ENCODE measurements at regions not wholly inside any gene's neighbourhood (a gene's known extent, or its start where the extent isn't known, plus 50 kb on each side); places are given as distances from the start of the nearest gene placed in this dataset.
"Not testable (repeated sequence)": the region's sequence is repeated elsewhere in the genome, so short reads cannot be mapped to it uniquely, and the experiment has no call there.

DNA sequence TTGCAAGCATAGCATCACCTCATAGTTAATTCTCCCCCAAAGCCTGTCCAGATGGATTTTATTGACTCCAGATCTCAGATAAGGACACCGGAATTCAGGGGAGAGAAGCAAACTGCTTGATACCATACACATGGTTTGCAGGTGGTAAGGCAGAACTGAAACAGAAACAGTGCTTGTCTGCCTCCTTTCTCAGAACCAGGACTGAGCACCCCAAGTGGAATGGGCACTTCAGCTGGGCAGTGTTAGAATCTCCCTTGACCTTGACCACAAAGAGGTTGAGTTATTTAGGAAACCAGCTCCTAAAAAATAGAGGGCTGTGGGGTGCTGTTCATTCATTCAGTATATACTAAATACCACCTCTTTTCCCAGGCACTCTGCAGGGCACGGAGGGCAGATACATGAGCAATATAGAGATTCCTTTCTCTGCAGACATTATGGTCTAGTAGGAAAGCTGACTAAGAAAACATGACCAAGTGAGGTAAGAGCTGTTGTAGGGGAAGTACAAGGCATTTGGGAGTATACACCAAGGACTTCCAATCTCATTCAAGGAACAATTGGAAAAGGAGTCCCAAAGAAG is 185.2 kb downstream of the C1orf94 start:
- DNase-seq (ENCODE audit: low read depth, low spot score) = no peak
- in situ Hi-C loops (cut with HindIII; ENCODE audit: low pct_unique_long_range_greater_than_20kb, low sequenced_read_pairs) = no loop called here

DNA sequence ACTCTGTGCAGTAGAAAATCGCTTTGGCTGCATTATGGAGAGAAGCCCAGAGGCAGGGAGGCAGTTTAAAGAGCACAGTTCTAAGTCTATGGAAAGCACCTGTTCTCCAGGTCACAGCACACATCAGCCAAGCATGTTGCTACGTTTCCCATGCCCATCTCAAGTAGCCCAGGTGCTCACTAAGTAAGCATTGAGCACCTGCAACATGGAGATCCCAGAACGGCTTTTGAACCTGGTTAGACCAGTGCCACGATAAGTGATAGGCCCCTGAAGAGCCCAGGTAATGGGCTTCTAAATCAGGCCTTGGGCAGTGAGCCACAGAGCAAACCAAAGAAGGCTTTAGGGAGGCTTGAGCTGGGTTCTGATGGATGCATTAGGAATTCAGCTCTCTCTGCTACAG is 186.2 kb downstream of the C1orf94 start:
- DNase-seq (ENCODE audit: low read depth, low spot score) = no peak
- in situ Hi-C loops (cut with HindIII; ENCODE audit: low pct_unique_long_range_greater_than_20kb, low sequenced_read_pairs) = no loop called here

DNA sequence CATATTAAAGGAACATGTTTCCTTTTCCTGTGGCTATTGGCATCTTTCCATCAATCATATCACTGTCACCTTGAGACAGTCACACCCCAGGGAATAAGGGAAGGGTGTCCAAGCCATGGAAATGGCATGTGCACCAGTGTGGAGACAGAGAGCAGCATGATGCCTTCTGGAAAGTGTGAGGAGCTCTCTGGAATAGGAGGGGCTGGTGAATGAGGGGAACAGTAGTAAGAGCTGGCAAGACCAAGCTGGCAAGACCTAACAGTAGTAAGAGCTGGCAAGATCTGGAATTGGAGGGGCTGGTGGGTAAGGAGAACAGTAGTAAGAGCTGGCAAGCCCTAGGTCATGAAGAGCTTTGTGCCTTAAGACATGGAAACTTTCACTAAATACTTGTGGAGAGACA is 186.7 kb downstream of the C1orf94 start:
- in situ Hi-C loops (cut with HindIII; ENCODE audit: low pct_unique_long_range_greater_than_20kb, low sequenced_read_pairs) = no loop called here
- no peak for DNase-seq (ENCODE audit: low read depth, low spot score)

DNA sequence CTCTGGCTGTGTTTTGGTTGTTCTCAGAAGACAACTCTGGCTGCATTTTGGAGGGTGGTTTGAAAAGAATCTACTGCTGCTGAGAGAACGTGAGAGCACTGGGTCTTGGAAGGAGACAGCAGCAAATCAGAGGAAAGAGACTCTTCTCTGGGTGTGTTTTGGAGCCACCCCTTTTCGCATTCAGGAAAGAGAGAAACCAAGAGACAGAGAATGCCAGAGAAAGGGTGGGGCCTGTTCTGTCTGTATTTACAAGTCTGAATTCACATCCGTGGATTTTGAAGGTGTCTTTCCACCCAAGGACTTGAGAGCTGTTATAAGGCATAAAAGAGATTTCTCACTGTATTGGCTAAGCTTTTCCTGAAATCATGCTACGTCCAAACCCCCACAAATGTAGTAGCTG is 187.2 kb downstream of the C1orf94 start:
- DNase-seq (ENCODE audit: low read depth, low spot score) = no peak
- in situ Hi-C loops (cut with HindIII; ENCODE audit: low pct_unique_long_range_greater_than_20kb, low sequenced_read_pairs) = no loop called here

DNA sequence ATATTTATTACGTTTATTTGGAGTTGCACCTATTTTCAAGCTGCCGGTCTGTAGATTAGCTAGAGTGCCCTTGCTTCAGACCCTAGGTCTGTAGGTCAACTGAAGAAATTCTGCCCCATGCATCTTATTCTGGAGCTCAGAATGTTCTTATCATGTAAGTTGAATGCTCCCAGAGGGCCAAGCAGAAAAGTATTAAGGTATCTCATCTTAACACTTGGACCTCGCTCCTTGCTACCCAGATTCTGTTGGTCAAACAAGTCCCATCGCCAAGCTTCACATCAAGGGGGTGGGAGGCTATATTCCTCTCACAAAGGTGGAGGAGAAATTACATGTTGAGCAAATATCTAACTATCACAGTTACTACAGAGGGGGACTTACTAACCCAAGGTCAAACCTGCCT is 187.7 kb downstream of the C1orf94 start:
- in situ Hi-C loops (cut with HindIII; ENCODE audit: low pct_unique_long_range_greater_than_20kb, low sequenced_read_pairs) = no loop called here
- no peak for DNase-seq (ENCODE audit: low read depth, low spot score)

DNA sequence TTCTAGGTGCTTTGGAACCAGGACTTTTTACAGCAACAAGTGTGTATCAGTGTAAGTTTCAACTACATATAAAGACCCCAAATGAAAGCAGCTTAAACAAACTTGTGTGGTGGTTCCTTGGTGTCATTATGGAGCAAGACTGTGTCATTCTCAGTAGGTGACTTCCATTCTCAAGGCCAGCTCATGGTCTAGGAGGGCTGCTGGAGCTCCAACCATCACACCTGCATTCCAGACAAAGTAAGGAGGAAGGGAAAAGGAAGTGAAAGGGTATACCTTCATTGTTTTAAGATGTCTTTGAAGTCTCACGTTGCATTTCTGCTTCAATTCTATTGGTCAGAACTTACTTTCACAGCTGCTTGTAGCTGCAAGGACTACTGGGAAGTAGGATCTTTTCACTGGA is 188.6 kb downstream of the C1orf94 start:
- no peak for DNase-seq (ENCODE audit: low read depth, low spot score)
- in situ Hi-C loops (cut with HindIII; ENCODE audit: low pct_unique_long_range_greater_than_20kb, low sequenced_read_pairs) = no loop called here

DNA sequence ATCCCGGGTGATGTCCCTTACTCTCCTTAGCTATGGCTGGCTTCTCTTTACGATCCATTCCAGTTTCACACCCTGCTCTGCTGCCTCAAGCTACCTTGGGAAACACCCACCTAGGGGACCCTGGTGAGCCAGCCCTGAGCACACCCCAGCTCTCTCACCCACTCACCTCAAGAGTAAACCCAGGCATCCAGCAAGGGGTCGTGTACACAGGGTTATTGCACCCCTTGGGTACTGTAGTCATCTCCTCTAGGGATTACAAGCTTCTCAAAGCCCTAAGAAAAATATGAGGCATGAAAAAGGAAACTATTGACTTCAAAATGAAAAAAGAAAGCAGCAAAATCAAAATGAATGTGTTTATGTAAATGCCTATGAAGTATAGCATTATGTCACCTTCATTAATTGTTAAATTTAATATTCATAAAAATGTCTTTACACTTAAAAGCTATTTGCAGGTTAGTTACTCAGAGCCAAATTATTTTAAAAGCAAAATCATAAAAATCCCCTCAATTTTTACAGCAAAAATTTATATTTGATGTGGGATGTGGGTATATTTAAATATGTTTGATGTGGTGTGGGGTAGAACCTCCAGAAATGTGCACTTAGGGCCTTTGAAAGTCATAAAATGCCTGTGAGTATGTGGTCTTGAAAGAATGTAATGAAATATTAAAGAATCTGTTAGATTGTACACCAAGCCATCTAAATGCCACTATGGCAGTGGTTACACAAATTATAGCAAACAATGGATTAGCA is 190.3 kb downstream of the C1orf94 start:
- in situ Hi-C loops (cut with HindIII; ENCODE audit: low pct_unique_long_range_greater_than_20kb, low sequenced_read_pairs) = no loop called here
- no peak for DNase-seq (ENCODE audit: low read depth, low spot score)

DNA sequence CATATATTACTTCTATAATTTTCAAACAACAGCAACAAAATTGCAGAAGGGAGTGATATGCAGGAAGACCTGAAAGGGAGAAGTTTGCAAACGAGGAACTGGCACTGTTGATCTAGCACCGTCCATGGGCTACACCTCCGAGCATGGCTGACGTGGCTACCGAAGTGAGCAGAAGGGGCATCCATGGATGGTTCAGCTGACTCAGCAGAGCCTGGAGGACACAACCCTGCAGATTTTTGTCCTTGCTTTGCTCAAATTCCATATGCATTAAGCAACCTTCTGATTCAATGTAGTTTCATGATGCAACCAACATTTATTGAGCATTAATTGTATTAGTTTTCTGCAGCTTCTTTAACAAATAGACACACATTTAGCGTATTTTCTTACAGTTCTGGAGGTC is 191.2 kb downstream of the C1orf94 start:
- in situ Hi-C loops (cut with HindIII; ENCODE audit: low pct_unique_long_range_greater_than_20kb, low sequenced_read_pairs) = no loop called here
- no peak for DNase-seq (ENCODE audit: low read depth, low spot score)

DNA sequence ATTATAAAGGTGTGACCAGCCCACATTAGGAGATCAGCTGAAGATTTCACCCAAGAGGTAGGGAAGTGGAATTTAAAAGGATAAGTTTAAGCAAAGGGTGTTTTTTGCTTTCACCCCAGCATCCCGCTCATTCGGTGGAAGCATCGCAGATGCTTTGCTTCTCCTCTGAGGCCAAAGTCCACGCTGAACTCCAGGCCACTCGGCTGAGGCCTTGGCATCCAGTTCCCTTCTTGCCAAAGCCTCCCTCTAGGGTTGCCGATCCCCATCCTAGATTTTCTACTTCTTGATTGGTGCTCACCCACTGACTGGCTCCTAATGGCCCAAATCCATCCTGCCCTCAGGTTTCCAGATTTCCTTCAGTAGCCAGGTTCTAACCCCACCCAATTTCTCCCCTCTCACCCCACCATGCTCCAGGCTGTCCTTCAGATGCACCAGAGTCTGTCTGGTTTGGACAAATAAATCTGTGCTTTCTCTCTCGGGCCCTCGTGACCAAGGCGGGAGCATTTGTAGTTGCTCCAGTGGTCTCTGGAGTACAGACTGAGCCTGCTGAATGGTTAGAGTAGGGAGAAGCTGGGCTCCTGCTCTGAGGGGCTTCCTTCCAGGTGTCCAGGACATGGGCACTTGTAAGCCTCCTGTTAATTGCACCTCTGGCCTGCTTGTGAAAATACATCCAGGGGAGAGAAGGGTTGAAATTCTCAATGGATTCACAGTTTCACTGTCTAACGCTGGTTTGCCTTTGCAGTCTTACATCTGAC is 193.2 kb downstream of the C1orf94 start:
- DNase-seq (ENCODE audit: low read depth, low spot score) = no peak
- in situ Hi-C loops (cut with HindIII; ENCODE audit: low pct_unique_long_range_greater_than_20kb, low sequenced_read_pairs) = no loop called here

DNA sequence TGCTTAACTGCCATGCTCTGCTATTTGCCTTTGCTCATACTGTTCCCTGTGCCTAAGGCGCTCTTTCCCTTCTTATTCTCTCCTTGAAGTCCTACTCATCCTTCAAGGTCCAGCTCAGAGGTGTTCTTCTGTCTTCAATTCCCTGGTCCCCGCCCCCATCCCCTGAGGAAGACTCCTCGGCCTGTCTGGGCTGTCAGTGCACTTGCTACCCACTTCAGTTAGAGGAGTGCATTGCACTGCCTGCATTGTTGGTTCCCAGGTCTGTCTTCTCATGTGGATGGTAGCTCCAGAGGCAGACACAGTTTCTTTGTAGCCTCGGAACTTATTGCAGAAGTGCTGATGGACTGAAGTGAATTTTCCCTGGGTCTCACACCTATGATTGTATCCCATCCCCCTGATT is 194.0 kb downstream of the C1orf94 start:
- in situ Hi-C loops (cut with HindIII; ENCODE audit: low pct_unique_long_range_greater_than_20kb, low sequenced_read_pairs) = no loop called here
- DNase-seq (ENCODE audit: low read depth, low spot score) = no peak

DNA sequence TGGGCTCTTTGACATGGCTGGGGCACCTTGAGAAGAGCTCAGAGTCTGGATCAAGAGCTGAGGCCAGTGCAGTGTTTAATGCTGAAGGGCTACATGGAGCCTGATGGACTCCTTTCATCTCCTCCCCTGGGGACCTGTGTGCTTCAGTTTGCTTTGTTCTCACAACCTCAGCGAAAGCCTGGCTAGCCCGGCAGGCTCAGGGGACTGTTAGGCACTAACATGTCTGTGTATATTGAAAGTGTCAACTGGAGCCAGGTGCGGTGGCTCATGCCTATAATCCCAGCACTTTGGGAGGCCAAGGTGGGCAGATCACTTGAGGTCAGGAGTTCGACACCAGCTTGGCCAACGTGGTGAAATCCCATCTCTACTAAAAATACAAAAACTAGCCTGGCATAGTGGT is 194.5 kb downstream of the C1orf94 start:
- in situ Hi-C loops (cut with HindIII; ENCODE audit: low pct_unique_long_range_greater_than_20kb, low sequenced_read_pairs) = not testable (repeated sequence)

DNA sequence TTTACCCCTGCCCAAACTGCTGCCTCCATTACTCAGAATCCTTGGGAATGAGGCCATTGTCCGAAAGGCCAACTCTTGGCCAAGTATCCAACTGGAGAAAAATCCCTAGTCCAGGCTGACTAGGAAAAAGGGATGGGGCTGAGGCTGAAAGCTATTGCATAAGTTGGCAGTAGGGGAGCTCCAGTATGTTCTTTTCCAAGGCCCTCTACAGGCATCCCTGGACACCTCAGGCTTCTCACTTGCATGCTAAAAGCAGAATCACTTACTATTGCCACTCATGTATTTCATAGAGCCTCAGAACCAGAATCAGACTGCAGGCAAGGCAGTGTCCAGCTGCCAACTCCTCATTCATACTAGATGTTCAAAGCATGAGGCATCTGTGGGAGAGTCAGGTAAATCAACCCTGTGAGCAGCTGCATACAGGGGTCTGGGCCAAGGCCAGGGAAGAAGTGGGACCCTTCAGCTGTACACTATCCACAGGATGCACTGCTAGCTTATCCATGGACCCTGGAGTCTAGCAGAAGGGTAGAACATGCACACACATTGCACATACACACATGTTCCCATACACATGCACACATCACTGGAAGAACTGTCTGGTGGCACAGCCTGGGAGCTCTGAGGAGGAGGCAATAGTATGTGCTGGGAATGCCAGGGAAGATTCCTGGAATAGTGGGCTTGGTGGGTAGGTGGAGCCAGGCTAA is 195.3 kb downstream of the C1orf94 start:
- no peak for DNase-seq (ENCODE audit: low read depth, low spot score)
- in situ Hi-C loops (cut with HindIII; ENCODE audit: low pct_unique_long_range_greater_than_20kb, low sequenced_read_pairs) = no loop called here

More for the DNA sequence above, 194.5 kb downstream of the C1orf94 start:
- not testable (repeated sequence) for DNase-seq (ENCODE audit: low read depth, low spot score)

DNA sequence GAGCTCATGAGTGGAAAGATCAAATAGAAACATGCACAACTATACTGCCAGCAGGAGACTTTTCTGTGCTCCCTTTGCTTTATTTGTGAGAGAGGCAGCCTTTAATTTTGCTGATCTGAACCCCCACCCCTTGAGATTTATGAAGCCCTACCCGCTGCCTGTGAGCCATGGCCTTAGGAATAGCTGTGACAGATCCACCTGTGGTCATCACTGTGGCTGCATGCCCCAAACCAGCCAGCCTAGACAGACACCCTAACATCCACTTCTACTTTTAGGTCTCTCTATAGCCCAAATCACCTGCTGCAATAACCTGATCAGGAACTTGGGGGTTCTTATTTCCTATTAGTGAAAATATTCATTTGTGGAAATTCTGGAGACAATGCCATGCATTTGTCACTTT is 196.2 kb downstream of the C1orf94 start:
- in situ Hi-C loops (cut with HindIII; ENCODE audit: low pct_unique_long_range_greater_than_20kb, low sequenced_read_pairs) = no loop called here
- DNase-seq (ENCODE audit: low read depth, low spot score) = no peak

DNA sequence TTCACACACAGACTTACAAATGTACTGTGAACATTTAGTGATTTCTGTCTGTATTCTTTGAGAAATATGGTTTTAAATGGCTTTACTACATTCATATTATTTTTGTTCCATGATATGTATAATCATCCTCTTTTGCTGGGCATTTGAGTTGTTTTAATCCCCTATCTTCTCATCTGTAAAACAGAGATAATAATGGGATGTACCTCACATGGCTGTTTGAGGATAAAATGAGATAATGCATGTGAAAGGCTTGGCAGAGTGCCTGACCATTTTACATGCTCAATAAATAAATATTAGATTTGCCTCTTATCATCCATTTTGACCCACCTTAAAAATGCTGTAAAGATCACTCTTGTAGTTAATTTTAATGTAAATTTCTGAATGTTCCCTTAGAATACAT is 197.2 kb downstream of the C1orf94 start:
- no peak for DNase-seq (ENCODE audit: low read depth, low spot score)
- in situ Hi-C loops (cut with HindIII; ENCODE audit: low pct_unique_long_range_greater_than_20kb, low sequenced_read_pairs) = no loop called here

DNA sequence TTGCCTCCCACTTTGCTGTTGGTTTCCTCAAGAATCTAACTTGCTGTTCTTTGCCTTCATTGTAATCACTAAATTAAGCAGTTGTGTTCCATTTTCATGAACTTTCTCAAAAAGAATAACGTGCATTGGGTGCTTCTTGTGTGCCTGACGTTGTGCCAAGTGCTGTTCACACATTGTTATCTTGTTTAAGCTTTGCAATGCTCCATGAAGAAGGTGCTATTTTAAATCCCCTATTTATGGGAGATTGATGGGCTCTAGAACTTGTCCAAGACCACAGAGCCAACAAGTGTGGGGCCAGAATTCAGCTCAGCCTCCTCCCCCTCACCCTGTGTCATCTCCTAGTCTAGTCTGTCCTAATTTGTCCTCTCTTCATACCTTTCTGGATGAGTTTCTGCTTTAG is 199.8 kb downstream of the C1orf94 start:
- in situ Hi-C loops (cut with HindIII; ENCODE audit: low pct_unique_long_range_greater_than_20kb, low sequenced_read_pairs) = no loop called here
- no peak for DNase-seq (ENCODE audit: low read depth, low spot score)

DNA sequence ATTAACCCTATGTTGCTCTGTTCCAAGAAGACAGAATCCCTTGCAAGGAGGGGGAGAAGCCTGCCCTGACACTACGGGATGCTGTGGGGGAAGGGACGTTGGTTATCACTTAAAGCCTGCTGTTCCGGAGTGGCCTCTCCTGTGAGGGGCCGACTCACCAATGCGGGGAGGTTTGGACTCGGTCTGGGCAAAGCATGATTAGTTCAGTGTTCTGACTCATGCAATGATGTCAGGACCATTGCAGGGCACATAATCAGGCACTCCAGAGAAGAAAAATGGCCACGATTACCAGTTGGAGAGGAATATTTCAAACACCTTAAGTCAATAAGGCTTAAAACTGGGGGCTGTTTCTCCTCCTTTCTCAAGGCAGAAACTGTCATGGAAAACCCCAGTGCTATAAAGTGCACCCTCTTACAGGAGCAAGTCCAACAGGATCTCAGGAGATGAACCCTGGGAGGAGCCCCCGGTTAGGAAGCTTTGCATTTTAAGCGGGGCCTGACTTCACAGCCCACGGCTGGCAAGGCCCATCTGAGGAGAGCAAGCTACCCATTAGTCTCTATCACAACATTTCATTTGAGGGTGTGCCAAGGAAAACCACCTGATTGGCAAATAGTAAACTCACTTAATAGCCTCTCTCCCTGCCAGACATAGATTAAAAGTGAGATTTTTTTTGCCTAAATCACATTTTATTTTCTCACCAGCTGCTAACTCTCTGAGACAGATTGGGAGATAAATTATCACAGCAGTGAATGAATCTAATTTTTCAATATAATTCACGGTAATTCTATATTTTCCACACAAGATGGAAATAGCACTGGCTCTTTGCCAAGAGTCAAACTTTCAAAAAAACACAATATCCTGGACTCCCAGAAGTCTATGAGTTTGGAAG is 202.5 kb downstream of the C1orf94 start:
- DNase-seq (ENCODE audit: low read depth, low spot score) = no peak

DNA sequence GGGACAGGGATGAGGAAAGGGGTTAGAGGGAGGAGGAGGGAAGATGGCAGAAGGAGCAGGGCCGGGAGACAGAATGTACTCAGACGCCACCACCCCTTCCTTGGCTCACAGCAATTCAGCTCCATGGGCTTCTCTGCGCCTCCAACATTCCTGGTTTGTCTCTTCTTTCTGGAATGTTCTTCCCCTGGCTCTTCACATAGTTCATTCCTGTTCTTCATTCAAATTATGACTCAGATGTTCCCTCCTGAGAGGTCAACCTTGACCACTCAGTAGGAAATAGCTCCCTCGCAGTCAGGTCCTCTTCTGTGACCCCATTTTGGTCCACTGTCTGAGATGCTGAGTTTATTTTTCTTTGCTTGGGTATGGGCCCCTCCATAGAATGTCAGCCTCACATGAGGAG is 203.2 kb downstream of the C1orf94 start:
- no peak for DNase-seq (ENCODE audit: low read depth, low spot score)
- in situ Hi-C loops (cut with HindIII; ENCODE audit: low pct_unique_long_range_greater_than_20kb, low sequenced_read_pairs) = no loop called here

More for the DNA sequence above, 202.5 kb downstream of the C1orf94 start:
- in situ Hi-C loops (cut with HindIII; ENCODE audit: low pct_unique_long_range_greater_than_20kb, low sequenced_read_pairs) = no loop called here

All from SK-MEL-5 (cell line).